GM03348 (cell line): ENCODE measurements at regions not wholly inside any gene's neighbourhood (a gene's known extent, or its start where the extent isn't known, plus 50 kb on each side); places are given as distances from the start of the nearest gene placed in this dataset.
"Not testable (repeated sequence)": the region's sequence is repeated elsewhere in the genome, so short reads cannot be mapped to it uniquely, and the experiment has no call there.

Experiments used
- DNase-seq: peaks from one replicate; pipeline ENCODE4 v3.0.0; 2012; ENCODE audit warnings: low spot score

DNA sequence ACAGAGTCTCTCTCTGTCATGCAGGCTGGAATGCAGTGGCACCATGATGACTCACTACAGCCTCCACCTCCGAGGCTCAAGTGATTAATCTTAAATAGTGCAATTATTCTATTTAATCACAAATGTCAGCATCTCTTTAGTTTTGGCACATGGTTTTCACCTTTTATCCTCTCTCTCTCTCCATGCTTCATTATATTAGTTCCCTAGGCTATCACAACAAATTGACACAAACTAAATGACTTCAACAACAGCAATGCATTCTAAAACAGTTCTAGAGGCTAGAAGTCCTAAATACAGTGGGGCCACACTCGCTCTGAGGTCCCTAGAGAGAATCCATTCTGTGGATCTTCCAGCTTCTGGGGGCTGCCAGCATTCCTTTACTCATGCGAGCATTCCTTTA, 178.2 kb upstream of the ZNG1F start:
- DNase-seq = not testable (repeated sequence)

DNA sequence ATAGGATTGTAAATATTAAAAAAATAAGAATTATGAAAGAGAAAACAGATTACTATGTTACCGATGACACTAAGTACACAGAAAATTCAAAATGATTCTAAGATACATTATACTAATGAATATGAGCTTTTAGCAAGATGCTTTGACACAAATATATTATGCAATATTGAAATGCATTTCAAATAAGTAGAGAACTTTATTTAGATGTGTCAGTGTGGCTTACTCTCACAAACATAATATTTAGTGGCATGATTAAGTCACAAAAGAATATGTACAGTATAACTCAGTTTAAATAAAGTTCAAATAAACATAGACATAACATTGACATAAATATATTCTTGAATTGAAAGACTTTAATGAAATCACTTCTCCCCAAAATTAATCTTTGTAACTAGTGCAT, 172.7 kb upstream of the ZNG1F start:
- DNase-seq = not testable (repeated sequence)

DNA sequence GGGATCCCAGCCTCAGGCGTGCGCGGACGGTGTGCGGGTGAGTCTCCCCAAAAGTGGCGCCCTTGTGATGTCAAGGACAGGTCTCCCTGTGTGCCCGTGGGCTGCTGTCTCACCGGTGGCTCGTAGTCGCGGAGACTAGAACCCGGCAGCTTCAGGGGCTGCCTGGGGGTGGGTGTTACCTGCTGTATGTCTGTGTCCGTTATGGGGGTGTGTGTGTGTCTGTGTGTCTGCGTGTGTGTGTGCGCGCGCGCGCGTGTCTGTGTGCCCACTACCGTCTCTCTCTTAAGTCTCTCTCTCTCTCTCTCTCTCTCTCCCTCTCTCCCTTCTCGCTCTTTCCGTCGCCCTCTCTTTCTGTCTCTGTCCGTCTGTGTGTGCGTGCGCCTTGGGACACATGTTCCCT, 170.0 kb upstream of the ZNG1F start:
- DNase-seq = not testable (repeated sequence)

DNA sequence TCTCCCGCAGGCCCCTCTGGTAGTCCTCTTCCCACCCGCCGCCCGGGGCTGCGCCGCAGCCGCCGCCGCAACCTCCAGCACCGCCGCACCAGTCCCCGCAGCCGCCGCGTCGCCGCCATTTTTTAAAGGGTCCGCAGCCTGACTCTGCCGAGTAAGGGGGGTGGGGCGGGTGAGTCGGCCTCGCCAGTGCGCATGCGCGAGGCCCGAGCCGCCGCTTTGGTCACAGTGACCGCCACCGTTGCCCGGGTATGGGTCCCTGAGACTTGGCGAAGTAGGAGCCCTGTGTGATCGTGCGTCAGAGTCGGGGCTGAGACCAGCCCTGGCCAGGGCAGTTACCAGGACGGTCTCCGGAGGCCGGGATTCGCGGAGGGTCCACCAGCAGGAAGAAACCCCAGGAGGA, 169.6 kb upstream of the ZNG1F start:
- not testable (repeated sequence) for DNase-seq

DNA sequence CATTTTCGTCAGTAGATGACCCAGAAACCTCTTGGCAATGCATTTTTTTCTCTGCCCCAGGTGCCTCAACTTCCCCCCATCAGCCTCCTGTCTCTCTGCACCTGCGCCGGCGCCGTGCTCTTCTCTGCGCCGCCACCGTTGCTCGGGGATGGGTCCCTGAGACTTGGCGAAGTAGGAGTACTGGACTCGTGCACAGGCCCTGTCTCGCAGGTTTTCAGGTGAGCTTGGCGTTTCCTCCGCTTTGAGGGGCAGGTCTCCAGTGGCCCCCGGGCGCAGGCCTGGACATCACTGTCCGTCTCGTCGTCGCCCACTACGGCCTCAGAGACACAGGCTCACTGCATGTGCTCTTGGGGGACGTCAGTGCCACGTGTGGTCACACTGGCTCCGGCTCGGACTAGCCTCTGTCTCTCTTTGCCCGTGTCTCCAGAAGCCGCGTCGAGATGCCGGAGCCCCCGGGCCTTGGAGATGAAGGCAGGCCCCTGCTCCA, 168.8 kb upstream of the ZNG1F start:
- not testable (repeated sequence) for DNase-seq

DNA sequence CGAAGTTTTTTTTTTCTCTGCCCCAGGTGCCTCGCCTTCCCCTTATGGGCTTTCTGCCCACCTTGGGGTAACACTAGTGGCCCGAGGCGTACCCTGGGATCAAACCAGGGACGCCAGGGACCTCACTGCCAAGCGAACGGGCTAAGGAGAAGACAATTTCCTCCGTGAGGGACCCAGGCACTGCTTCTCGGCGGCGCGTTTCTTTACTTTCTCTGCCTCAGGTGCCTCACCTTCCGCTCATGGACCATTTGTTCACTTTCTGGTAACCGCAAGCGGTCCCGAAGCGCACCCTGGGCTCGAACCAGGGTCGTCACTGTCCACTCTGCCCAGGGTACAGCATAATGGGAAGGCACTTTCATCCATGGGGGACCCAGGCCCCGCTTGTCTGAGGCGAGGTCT, 168.2 kb upstream of the ZNG1F start:
- DNase-seq = not testable (repeated sequence)

DNA sequence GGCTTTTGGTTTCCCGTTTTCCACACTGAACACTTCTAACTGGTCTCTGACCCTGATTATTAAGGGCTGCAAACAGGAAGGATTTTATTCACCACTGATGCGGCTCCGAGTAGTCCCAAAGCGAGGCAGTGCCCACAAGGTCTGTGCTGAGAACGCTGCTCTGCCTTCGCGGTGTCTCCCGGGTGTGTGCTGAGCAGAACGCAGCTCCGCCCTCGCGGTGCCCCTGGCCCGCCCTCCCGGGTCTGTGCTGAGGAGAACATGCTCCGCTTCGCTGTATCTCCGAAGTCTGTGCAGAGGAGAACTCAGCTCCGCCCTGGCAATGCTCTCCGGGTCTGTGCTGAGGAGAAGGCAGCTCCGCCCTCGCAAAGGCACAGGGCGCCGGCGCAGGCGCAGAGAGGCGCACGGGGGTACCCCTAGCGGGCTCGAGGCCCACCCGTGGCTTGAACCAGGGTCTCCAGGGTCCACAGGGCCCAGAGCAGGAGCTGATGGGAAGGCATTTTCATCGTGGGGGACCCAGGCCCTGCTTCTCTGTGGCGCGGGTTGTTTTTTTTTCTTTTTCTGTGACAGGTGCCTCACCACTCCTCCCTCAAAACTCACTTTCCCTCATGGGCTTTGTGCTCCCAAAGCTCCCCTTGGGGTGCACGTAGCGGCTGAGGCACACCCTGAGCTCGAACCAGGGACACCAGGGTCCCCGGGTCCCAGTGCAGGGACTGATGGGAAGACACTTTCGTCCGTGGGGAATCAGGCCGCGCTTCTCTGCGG, 167.7 kb upstream of the ZNG1F start:
- not testable (repeated sequence) for DNase-seq

DNA sequence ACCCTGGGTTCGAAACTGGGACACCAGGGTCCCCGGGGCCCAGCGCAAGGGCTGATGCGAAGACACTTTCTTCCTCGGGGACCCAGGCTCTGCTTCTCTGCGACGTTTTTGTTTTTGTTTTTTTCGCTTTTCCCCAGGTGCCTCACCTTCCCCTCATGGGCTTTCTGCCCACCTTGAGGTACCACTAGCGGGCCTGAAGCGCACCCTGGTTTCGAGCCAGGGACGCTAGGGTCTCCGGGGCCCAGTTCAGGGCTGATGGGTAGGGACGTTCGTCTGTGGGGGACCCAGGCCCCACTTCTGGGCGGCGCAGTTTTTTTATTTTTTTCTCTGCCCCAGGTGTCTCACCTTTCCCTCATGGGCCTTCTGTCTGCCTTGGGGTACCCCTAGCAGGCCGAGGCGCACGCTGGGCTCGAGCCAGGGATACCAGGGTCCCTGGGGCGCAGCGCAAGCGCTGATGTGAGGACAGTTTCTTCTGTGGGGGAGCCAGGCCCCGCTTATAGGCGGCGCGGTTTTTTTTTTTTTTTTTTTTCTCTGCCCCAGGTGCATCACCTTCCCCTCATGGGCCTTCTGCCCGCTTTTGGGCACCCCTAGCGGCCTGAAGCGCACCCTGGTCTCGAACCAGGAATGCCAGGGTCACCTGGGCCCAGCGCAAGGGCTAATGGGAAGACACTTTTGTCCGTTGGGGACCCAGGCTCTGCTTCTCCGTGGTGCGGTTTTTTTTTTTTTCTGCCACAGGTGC, 166.8 kb upstream of the ZNG1F start:
- DNase-seq = not testable (repeated sequence)

DNA sequence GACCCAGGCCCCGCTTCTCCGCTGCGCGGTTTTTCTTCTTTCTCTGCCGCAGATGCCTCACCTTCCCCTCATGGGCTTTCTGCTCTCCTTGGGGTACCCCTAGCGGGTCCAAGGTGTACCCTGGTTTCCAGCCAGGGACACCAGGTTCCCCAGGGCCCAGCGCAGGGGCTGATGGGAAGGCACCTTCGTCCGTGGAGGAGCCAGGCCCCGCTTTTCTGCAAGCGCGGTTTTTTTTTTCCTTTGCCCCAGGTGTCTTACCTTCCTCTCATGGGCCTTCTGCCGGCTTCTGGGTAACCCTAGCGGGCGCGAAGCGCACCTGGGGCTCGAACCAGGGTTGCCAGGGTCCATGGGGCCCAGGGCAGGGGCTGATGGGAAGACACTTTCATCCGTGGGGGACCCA, 165.9 kb upstream of the ZNG1F start:
- not testable (repeated sequence) for DNase-seq

DNA sequence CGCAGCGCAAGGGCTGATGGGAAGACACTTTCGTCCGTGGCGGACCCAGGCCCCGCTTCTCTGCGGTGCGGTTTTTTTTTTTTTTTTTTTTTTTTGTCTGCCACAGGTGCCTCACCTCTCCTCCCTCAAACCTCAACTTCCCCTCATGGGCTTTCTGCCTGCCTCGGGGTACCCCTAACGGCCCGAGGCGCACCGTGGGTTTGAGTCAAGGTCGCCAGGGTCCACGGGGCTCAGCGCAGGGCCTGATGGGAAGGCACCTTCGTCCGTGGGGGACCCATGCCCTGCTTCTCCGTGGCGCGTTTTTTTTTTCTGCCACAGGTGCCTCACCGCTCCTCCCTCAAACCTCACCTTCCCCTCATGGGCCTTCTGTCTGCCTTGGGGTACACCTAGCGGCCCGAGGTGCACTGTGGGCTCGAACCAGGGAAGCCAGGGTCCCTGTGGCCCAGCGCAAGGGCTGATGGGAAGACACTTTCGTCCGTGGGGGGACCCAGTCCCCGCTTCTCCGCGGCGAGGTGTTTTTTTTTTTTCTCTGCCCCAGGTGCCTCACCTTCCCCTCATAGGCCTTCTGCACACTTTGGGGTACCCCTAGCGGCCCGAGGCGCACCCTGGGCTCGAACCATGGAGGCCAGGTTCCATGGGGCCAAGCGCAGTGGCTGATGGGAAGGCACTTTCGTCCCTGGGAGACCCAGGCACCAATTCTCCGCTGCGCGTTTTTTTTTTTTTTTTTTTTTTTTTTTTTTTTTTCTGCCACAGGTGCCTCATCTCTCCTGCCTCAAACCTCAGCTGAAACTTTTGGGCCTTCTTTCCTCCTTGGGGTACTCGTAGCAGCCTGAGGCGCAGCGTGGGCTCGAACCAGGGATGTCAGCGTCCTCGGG, 165.2 kb upstream of the ZNG1F start:
- not testable (repeated sequence) for DNase-seq

DNA sequence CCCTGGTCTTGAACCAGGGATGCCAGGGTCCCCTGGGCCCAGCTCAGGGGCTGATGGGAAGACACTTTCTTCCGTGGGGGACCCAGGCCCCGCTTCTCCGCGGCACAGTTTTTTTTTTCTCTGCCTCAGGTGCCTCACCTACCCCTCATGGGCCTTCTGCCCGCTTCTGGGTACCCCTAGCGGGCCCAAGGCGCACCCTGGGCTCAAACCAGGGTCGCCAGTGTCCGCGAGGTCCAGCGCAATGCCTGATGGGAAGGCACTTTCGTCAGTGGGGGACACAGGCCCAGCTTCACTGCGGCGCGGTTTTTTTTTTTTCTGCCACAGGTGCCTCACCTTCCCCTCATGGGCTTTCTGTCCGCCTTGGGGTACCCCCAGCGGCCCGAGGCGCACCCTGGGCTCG, 163.9 kb upstream of the ZNG1F start:
- DNase-seq = not testable (repeated sequence)

DNA sequence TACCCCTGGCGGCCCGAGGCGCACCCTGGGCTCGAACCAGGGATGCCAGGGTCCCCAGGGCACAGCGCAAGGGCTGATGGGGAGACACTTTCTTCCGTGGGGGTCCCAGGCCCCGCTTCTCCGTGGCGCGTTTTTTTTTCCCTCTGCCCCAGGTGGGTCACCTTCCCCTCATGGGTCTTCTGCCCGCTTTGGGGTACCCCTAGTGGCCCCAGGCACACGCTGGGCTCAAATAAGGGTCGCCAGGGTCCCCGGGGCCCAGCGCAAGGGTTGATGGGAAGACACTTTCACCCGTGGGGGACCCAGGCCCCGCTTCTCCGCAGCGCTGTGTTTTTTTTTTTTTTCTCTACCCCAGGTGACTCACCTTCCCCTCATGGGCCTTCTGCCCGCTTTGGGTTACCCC, 163.3 kb upstream of the ZNG1F start:
- DNase-seq = not testable (repeated sequence)

DNA sequence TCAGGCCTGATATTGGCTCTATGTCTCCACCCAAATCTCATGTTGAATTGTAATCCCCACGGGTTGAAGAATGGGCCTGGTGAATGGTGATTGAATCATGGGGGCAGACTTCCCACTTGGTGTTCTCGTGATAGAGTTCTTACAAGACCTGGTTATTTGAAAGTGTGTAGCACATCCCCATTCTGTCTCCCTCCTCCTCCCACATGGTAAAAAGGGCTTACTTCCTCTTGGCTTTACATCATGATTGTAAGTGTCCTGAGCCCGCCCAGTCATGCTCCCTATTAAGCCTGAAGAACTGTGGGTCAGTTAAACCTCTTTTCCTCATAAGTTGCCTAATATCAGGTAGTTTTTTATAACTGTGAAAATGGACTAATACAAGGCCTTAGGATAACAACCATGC, 158.8 kb upstream of the ZNG1F start:
- DNase-seq = not testable (repeated sequence)

DNA sequence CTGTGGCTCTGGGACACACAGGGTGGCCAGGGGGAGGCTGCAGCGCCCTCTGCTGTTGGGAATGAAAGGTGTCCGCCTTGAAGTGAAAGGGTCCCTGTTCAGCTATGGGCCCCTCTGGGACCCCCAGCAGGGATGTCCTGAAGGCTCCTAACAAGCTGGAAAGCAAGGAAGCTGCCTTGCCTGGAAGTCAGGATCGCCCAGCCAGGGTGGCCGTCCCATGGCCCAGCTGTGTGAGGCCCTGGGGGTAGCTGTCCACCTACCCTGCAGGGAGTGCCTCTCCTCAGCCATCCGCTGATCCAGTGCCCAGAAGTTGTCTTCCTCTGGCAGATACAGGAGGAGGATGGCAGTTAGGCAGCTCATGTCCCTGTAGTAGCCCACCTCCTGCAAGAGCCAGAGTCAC, 143.4 kb upstream of the ZNG1F start:
- not testable (repeated sequence) for DNase-seq

DNA sequence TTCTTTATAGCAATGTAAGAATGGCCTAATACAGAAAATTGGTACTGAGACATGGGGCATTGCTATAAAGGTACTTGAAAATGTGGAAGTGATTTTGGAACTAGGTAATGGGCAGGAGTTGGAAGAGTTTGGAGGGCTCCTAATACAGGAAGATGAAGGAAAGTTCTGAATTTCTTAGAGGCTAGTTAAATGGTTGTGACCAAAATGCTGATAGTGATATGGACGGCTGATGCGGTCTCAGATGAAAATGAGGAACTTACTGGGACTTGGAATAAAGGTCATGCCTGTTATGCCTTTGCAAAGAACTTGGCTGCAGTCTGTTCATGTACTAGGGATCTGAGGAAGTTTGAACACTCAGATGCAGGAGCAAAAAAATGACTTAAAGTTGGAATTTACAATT, 132.2 kb upstream of the ZNG1F start:
- DNase-seq = not testable (repeated sequence)

DNA sequence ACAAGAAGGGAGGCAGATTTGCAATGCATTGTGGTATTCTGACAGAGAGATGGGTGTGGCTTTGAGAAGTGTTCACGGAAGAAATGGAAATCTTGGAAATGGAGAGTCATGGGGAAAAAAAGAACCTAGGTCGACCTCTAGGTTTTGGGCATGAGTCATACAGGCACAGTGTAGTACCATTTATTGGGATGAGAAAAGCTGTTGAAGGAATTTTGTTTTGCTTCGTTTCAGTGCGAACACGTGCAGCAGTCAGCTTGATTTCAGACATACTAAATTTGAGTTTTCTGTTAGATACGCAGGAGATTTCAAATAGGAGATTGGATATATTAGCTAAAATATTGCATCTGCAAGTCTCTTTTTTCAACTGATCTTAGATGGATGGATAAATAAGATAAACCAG, 119.8 kb upstream of the ZNG1F start:
- not testable (repeated sequence) for DNase-seq

DNA sequence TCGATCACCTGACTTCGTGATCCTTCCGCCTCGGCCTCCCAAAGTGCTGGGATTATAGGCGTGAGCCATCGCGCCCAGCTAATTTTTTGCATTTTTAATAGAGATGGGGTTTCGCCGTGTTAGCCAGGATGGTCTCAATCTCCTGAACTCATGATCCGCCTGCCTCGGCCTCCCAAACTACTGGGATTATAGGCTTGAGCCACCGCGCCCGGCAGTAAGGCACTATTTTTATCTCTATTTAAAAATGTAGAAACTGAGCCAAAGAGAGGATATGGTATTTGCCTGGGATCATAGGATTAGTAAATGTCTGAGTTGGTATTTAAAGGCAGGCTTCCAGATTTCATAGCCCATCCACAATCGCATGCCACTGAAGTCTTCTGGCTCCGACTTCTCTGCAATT, 96.6 kb upstream of the ZNG1F start:
- not testable (repeated sequence) for DNase-seq

DNA sequence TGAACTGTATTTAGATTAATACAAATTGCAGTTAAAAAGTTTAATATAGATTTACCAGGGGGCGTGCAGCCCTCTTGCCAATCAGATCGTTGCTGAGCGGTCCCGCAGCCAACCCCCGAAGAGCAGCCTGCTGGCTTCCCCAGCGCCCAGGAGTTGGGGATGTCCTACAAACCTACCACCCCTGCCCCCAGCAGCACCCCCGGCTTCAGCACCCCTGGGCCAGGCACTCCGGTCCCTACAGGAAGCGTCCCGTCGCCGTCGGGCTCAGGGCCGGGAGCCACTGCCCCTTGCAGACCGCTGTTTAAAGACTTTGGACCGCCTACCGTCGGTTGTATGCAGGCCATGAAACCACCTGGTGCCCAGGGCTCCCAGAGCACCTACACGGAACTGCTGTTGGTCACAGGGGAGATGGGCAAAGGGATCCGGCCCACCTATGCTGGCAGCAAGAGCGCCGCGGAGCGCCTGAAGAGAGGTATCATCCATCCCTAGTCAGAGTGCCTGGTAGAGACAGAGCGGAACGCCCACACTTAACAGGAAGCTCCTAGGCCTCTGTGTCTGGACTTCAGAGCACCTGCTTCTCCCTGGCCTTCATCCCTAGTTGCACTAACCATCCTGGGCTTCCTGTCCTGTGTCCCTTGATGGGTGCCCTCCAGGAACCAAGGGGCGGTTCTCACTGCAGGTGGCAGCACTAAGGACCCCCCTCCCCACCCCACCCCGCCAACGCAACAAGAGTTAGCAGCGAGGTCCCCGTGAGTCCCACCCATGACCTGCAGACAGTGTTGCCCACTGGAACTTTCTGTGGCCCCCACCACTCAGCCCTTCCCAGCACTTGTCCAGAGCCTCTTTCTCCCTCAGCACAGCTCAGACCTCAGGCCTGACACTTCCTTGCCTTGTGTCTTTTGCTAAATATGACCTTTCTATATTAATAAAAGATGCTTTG, 91.5 kb upstream of the ZNG1F start:
- not testable (repeated sequence) for DNase-seq

DNA sequence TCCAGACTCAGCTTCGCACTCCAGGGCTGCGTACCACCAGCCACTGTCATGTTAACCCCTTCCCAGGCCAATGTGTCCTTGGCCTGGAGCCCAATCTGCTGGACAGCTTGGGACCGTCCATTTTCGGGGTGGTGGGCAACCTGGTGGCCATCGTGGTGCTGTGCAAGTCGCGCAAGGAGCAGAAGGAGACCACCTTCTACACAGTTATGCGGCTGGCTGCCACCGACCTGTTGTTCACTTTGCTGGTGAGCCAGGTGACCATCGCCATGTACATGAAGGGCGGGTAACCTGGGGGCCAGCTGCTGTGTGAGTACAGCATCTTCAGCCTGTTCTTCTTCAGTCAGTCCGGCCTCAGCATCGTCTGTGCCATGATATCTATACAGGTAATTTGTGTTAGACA, 90.3 kb upstream of the ZNG1F start:
- DNase-seq = not testable (repeated sequence)

DNA sequence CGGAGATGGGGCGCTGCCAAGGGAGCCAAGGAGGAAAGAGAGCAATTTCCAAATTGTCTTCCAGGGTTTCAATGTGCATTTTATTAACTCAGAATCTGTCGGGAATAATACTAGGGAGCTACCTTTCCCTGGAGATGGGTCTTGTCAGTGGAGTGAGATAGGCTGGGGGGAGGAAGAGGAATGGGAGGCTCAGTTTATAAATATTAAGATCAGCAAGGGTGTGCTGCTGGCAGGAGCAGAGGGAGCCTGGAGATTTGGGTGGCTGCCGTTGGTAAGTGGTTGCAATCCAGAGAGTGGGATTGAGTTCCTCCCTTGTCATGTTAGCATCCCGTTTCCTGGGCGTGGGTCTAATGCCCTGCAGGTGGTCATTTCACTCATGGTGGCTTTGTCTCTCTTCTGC, 89.9 kb upstream of the ZNG1F start:
- DNase-seq = not testable (repeated sequence)
